NCI-H2227 (cell line): ENCODE measurements at regions not wholly inside any gene's neighbourhood (a gene's known extent, or its start where the extent isn't known, plus 50 kb on each side); places are given as distances from the start of the nearest gene placed in this dataset.
A peak's percentile ranks its signal among the peaks of the same experiment; 100 is the strongest.
"Not testable (repeated sequence)": the region's sequence is repeated elsewhere in the genome, so short reads cannot be mapped to it uniquely, and the experiment has no call there.

ENCODE experiments used
- DNase-seq: peaks from one replicate; lab custom pipeline; 2025; ENCODE audit not compliant: unreplicated experiment; lab: John Stamatoyannopoulos, UW

DNA sequence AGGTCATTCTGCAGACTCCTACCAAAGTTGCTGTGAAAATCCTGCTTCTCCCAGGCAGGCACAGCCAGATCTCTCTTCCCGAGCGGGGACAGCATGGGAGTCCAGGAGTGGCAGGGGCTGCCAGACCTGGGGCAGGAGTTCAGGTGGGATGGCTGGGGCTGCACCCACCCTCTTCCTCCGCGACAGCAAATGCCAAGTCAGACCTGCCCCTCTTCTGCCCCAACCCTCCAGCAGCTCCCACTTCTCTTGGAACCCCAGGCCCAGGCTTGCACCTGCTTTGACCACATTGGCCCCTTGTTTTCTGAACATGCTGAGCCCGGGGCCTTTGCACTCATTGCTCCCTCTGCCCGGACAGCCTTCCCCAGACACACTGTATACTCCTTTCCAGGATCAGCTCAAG, 288.2 kb upstream of the HS6ST1 start:
- DNase-seq, result no peak

DNA sequence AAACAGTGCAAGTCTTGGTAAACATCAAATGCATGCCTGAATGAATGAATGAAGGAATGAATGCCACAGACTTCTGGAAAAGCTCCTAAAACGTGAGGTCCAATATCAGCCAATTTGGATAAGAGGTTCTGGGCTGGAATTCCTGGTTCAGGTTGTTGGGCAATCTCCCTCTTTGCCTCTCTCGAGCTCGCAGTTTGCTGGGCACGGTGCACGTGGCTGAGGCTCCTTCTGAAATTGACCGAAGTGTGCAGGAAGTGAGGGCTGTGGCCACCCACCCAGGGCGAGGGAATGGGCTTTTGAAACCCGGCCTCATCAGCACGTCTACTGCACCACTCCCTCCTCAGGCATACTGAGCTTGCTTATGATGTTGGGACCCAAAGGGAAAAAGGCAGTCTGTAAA, 288.8 kb upstream of the HS6ST1 start:
- DNase-seq, result no peak

- DNase-seq, result peak; percentile 61
Observed at GRCh38 chr2:128607911-128608506, 289.3 kb upstream of the HS6ST1 start.

- DNase-seq, result no peak
Observed at GRCh38 chr2:128608921-128609880, 290.5 kb upstream of the HS6ST1 start.

GRCh38 chr2:128610496-128610895, 291.8 kb upstream of the HS6ST1 start:
- DNase-seq, result no peak

- DNase-seq, result no peak
Observed at GRCh38 chr2:128611421-128612320, 293.0 kb upstream of the HS6ST1 start.

DNA sequence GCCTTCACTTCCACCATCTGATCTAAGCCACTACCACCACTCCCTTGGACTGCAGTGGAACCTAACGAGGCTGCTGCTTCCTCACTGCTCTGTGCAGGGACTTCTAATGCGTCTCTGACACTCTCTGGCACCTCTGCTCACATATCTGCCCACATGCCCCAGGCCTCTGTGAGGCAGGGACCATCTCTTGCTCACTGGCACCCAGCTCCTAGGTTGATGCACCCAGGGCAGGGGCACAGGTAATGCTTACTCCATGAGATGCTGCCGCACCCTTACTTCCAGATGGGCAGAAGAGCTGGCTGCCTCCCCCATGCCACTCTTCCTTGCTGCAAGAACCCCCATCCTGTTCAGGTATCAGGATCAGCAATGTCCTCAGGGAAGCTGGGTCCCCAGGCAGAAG, 294.0 kb upstream of the HS6ST1 start:
- DNase-seq, result no peak

DNA sequence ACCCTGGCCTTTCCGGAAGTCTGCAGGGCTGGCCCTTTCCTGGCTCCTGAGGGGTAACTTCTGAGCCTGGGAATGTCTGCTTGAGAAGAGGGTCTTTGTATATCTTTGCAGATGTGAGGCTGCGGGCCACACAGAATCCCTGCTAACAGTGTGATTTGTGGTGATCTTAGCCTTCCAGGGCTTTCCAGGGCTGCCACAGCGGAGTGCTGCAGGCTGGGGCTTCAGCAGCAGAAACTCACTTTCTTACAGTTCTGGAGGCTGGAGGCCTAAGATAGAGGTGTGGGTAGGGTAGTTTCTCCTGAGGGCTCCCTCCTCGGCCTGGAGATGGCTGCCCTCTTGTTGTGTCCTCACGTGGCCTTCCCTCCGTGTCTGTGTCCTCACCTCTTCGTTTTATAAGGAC, 294.7 kb upstream of the HS6ST1 start:
- no peak for DNase-seq

DNA sequence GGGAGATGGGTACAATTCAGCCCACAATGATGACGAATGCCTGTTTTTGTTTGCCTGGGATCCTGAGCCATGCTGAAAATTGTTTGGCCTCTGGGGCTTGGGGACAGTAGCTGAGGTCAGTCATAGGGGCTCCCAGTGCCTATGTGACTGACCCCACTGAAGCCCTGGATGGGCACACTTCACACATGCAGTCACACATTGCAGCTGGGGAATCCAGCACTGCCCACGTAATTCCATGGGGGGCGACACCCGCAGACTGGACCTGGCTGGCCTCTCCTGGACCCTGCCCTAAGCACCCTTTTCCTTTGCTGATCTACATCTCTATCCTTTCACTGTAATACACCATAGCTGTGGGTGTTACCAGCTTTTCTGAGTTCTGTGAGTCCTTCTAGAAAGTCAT, 295.2 kb upstream of the HS6ST1 start:
- no peak for DNase-seq

DNA sequence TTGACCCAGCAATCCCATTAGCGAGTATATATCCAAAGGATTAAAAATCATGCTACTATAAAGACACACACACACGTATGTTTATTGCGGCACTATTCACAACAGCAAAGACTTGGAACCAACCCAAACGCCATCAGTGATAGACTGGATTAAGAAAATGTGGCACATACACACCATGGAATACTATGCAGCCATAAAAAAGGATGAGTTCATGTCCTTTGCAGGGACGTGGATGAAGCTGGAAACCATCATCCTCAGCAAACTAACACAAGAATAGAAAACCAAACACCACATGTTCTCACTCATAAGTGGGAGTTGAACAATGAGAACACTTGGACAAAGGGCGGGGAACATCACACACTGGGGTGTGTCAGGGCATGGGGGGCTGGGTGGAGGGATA, 296.2 kb upstream of the HS6ST1 start:
- DNase-seq, result not testable (repeated sequence)

- no peak for DNase-seq
Observed at GRCh38 chr2:128615571-128615970, 296.9 kb upstream of the HS6ST1 start.

GRCh38 chr2:128617029-128617590, 298.4 kb upstream of the HS6ST1 start:
- DNase-seq, result no peak

DNA sequence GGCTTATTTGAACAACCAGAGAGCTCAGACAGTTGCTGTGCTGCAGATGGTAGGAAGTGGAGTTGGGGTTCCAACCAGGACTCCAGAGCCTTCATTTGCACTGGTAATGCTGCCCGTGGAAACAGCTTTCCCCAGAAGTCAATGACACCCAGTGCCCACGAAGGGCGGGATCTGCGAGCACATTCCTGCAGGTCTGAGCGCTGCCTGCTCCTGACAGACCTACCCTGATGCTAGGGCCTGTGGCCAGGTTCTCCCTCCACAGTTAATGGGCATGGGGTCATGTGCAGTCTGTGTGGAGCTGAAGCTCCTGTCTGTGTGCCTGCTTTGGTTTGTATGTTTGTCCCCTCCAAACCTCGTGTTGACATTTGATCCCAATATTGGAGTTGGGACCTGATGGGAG, 299.0 kb upstream of the HS6ST1 start:
- no peak for DNase-seq

DNA sequence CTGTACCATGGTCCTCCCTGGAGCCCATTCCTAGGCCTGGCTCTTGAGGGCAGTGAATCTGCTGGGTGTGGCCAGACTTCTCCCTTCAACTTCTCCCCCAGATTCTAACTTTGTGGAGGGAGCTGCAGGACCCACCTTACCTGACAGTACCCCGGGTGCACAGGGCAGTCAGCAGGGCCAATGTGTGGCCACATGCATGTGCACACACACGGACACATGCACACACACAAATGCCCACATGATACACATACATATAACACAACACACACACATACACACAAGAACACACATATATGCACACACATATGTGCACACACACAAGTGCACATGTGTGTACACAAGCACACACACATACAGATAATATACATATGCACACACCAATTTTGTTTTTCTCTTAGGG, 300.0 kb upstream of the HS6ST1 start:
- DNase-seq, result no peak

GRCh38 chr2:128619471-128620325, 301.0 kb upstream of the HS6ST1 start:
- no peak for DNase-seq

DNA sequence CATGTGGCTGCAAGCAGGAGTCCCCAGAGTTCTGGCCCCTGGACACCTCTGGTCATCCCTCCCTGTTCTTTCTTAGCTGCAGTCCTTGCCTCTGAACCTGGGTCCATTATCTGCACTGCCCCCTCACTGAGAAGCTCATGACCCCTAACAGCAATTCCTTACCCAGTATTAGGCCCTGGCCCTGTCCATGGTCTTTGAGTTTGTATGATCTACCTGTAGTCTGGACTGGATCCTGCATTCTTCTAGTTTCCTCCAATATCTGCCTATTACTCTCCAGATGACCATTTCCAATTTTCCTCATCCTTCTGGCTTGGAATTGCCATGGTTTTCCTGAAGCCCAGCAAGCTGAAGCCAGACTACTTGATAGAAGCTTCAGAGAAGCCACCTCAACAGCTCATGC, 302.4 kb upstream of the HS6ST1 start:
- DNase-seq, result no peak

DNA sequence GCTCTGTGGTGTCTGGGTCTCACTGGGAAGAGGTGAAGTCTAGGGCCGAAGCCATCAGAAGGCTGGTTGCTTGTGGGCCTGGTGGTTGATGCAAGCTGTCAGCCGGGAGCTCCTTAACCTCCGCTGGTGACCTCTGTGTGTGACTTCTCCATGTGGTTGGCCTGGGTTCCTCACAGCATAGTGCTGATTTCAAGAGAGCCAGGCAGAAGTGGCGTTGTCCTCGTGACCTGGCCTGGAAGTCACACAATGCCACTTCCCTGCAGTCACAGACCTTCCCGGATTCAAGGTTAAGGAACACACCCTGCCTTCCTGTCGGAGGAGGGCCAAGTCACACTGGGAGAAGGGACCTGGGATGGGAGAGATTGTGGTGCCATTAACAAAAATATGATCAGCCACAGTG, 303.7 kb upstream of the HS6ST1 start:
- no peak for DNase-seq

DNA sequence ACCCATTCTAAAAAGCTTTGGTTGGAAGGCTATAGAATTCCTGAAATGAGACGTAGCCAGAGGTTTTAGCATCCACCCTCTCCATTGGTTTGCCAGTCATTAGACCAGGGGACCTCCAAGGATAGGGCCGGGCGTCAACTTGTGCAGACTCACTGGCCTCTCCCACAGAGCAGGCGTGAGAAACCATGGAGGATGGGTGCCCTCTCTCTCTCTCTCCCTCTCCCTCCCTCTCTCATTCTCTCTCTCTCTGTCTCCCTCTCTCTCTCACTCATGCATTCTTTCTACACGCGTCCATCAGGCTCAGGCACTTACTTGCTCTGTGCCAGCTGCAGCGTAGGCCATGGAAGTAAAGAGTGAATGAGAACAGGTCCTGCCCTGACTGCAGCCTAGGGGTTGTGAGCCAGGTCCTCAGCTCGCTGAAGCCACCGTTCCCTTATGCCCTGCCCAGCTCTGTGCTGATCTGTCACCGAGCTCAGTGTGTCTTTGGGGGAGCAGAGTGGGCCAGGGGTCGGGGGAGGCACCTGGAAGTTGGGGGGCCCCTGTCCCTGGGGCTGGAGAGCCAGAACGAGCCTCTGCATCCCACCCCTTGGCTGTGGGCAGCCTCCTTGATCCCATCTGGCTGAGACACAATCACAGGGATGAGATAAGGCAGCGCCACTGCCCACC, 304.4 kb upstream of the HS6ST1 start:
- no peak for DNase-seq
